GM19328 (cell line): ENCODE measurements at regions not wholly inside any gene's neighbourhood (a gene's known extent, or its start where the extent isn't known, plus 50 kb on each side); places are given as distances from the start of the nearest gene placed in this dataset.
"Not testable (repeated sequence)": the region's sequence is repeated elsewhere in the genome, so short reads cannot be mapped to it uniquely, and the experiment has no call there.

Experiments
- ATAC-seq: cut with Tn5 transposase; IDR thresholded peaks from one replicate; pipeline ENCODE4 v1.9.1; 2021; ENCODE audit warnings: mild to moderate bottlenecking, moderate library complexity; ENCODE audit not compliant: unreplicated experiment

- ATAC-seq = no peak
Observed at GRCh38 chr9:87392086-87392485, 105.6 kb upstream of the DAPK1 start.

GRCh38 chr9:87393706-87394230, 103.9 kb upstream of the DAPK1 start:
- no peak for ATAC-seq

GRCh38 chr9:87395804-87396479, 101.7 kb upstream of the DAPK1 start:
- ATAC-seq = no peak

- no peak for ATAC-seq
Observed at GRCh38 chr9:87401681-87402080, 96.0 kb upstream of the DAPK1 start.

GRCh38 chr9:87402537-87402936, 95.1 kb upstream of the DAPK1 start:
- no peak for ATAC-seq

GRCh38 chr9:87405677-87406542, 91.8 kb upstream of the DAPK1 start:
- ATAC-seq = no peak

- ATAC-seq = no peak
Observed at GRCh38 chr9:87406543-87407166, 91.0 kb upstream of the DAPK1 start.

- ATAC-seq = not testable (repeated sequence)
Observed at GRCh38 chr9:87410047-87411005, 87.3 kb upstream of the DAPK1 start.

- no peak for ATAC-seq
Observed at GRCh38 chr9:87420884-87421283, 76.8 kb upstream of the DAPK1 start.

GRCh38 chr9:87421734-87422133, 75.9 kb upstream of the DAPK1 start:
- ATAC-seq = no peak

- no peak for ATAC-seq
Observed at GRCh38 chr9:87422999-87423398, 74.7 kb upstream of the DAPK1 start.

- ATAC-seq = not testable (repeated sequence)
Observed at GRCh38 chr9:87423885-87424284, 73.8 kb upstream of the DAPK1 start.

GRCh38 chr9:87425202-87425601, 72.5 kb upstream of the DAPK1 start:
- no peak for ATAC-seq

- ATAC-seq = no peak
Observed at GRCh38 chr9:87427851-87428506, 69.7 kb upstream of the DAPK1 start.

GRCh38 chr9:87428659-87429058, 69.0 kb upstream of the DAPK1 start:
- no peak for ATAC-seq

GRCh38 chr9:87431837-87432236, 65.8 kb upstream of the DAPK1 start:
- ATAC-seq = no peak

- no peak for ATAC-seq
Observed at GRCh38 chr9:87433853-87434252, 63.8 kb upstream of the DAPK1 start.

- ATAC-seq = no peak
Observed at GRCh38 chr9:87434366-87434765, 63.3 kb upstream of the DAPK1 start.

GRCh38 chr9:87435189-87435880, 62.3 kb upstream of the DAPK1 start:
- ATAC-seq = no peak
